DOHH2 (cell line): ENCODE measurements at regions not wholly inside any gene's neighbourhood (a gene's known extent, or its start where the extent isn't known, plus 50 kb on each side); places are given as distances from the start of the nearest gene placed in this dataset.

Experiments used
- H3F3A ChIP-seq: fragments of 200-600 bp; sonication (generic), shearing (Covaris generic); 2 replicates; pipeline ENCODE4 v1.6.0; 2016; ENCODE audit warnings: antibody characterized with exemption, mild to moderate bottlenecking; ENCODE audit not compliant: control insufficient read depth, insufficient read depth
- H3K27ac ChIP-seq: fragments of 200-600 bp; sonication (generic); 2 replicates; pipeline ENCODE4 v1.5.1; 2014; ENCODE audit warnings: low read depth, mild to moderate bottlenecking, low read length, moderate library complexity
- H3K27me3 ChIP-seq: fragments of 200-600 bp; sonication (generic); 2 replicates; pipeline ENCODE4 v1.6.1; 2014; ENCODE audit warnings: mild to moderate bottlenecking, low read length, mixed read lengths; ENCODE audit not compliant: control insufficient read depth
- H3K36me3 ChIP-seq: fragments of 200-600 bp; sonication (generic); 2 replicates; pipeline ENCODE4 v1.6.1; 2014; ENCODE audit warnings: mild to moderate bottlenecking, low read length, moderate library complexity, mixed read lengths; ENCODE audit not compliant: control insufficient read depth
- H3K4me1 ChIP-seq: fragments of 200-600 bp; sonication (generic); 2 replicates; pipeline ENCODE4 v1.6.1; 2014; ENCODE audit warnings: mild to moderate bottlenecking, low read length, mixed read lengths; ENCODE audit not compliant: control insufficient read depth
- H3K4me2 ChIP-seq: fragments of 200-600 bp; sonication (generic); 2 replicates; pipeline ENCODE4 v1.6.0; 2014; ENCODE audit warnings: mild to moderate bottlenecking, low read length, moderate library complexity
- H3K4me3 ChIP-seq: fragments of 200-600 bp; sonication (generic); 2 replicates; pipeline ENCODE4 v1.5.1; 2014; ENCODE audit warnings: mild to moderate bottlenecking, low read length, mixed read lengths
- H3K79me2 ChIP-seq: fragments of 200-600 bp; sonication (generic); 2 replicates; pipeline ENCODE4 v1.6.1; 2014; ENCODE audit warnings: mild to moderate bottlenecking, low read length, mixed read lengths; ENCODE audit not compliant: control insufficient read depth
- H3K9me2 ChIP-seq: fragments of 200-600 bp; sonication (generic); replicated peaks from 2 replicates; pipeline ENCODE4 v1.6.1; 2014; ENCODE audit warnings: mild to moderate bottlenecking, low read length, mixed read lengths; ENCODE audit not compliant: control insufficient read depth
- H3K9me3 ChIP-seq: fragments of 200-600 bp; sonication (generic); 2 replicates; pipeline ENCODE4 v1.6.1; 2014; ENCODE audit warnings: antibody characterized with exemption, low read length, mixed read lengths; ENCODE audit not compliant: control insufficient read depth, insufficient read depth
- H4K20me1 ChIP-seq: fragments of 200-600 bp; sonication (generic); 2 replicates; pipeline ENCODE4 v1.6.0; 2014; ENCODE audit warnings: low read depth, mild to moderate bottlenecking, antibody characterized with exemption, low read length, moderate library complexity; ENCODE audit not compliant: control insufficient read depth, insufficient read depth
- CTCF ChIP-seq: fragments of 200-600 bp; sonication (generic); IDR thresholded peaks from one replicate; pipeline ENCODE4 v1.5.1; 2014; ENCODE audit warnings: antibody characterized with exemption, mild to moderate bottlenecking, low read depth, low read length; ENCODE audit not compliant: poor library complexity, severe bottlenecking
- EZH2phosphoT487 ChIP-seq: fragments of 200-600 bp; sonication (generic); IDR thresholded peaks from 2 replicates; pipeline ENCODE4 v1.6.1; 2017; ENCODE audit warnings: borderline replicate concordance, mild to moderate bottlenecking, antibody characterized with exemption, low read length, moderate library complexity, mixed read lengths

GRCh38 chr11:122375687-122376399 lies 259.8 kb upstream of the BLID start:
- no peak overlapping the region for H3K27ac ChIP-seq
- H3F3A ChIP-seq = no peaks in the 10 kb centered on the region
- no peaks in the 10 kb centered on the region for H3K27me3 ChIP-seq
- H3K9me3 ChIP-seq = no peaks in the 10 kb centered on the region
- no peaks in the 10 kb centered on the region for H4K20me1 ChIP-seq
- H3K9me2 ChIP-seq = no peaks in the 10 kb centered on the region
- H3K36me3 ChIP-seq = no peaks in the 10 kb centered on the region
- no peaks in the 10 kb centered on the region for H3K79me2 ChIP-seq
- no peak overlapping the region for H3K4me2 ChIP-seq
- TF ChIP-seq CTCF (no peak), EZH2phosphoT487 (no peak)
- H3K4me3 ChIP-seq = no peak overlapping the region
- no peaks in the 10 kb centered on the region for H3K4me1 ChIP-seq

- no peak overlapping the region for H3K27ac ChIP-seq
- H3F3A ChIP-seq = no peaks in the 10 kb centered on the region
- H3K4me1 ChIP-seq = no peaks in the 10 kb centered on the region
- no peak for TF ChIP-seq EZH2phosphoT487
- H3K36me3 ChIP-seq = no peaks in the 10 kb centered on the region
- no peaks in the 10 kb centered on the region for H3K79me2 ChIP-seq
- no peaks in the 10 kb centered on the region for H3K27me3 ChIP-seq
- no peak overlapping the region for H3K4me3 ChIP-seq
- no peaks in the 10 kb centered on the region for H3K9me2 ChIP-seq
- H3K4me2 ChIP-seq = no peak overlapping the region
- H3K9me3 ChIP-seq = no peaks in the 10 kb centered on the region
- H4K20me1 ChIP-seq = no peaks in the 10 kb centered on the region
Measured at GRCh38 chr11:122368796-122369195, 252.8 kb upstream of the BLID start.

- no peaks in the 10 kb centered on the region for H3K36me3 ChIP-seq
- H4K20me1 ChIP-seq = no peaks in the 10 kb centered on the region
- no peak for TF ChIP-seq CTCF
- no peak for TF ChIP-seq EZH2phosphoT487
- no peak overlapping the region for H3K27ac ChIP-seq
- no peak overlapping the region for H3K4me3 ChIP-seq
- no peaks in the 10 kb centered on the region for H3K9me2 ChIP-seq
- no peak overlapping the region for H3K4me2 ChIP-seq
- H3K27me3 ChIP-seq = no peaks in the 10 kb centered on the region
- H3K4me1 ChIP-seq = no peaks in the 10 kb centered on the region
- H3K79me2 ChIP-seq = no peaks in the 10 kb centered on the region
- H3K9me3 ChIP-seq = no peaks in the 10 kb centered on the region
- H3F3A ChIP-seq = no peaks in the 10 kb centered on the region
Measured at GRCh38 chr11:122367809-122368231, 251.8 kb upstream of the BLID start.

GRCh38 chr11:122365610-122366360 lies 249.8 kb upstream of the BLID start:
- H3F3A ChIP-seq = no peaks in the 10 kb centered on the region
- H3K27me3 ChIP-seq = no peaks in the 10 kb centered on the region
- H3K4me1 ChIP-seq = no peaks in the 10 kb centered on the region
- H3K9me3 ChIP-seq = no peaks in the 10 kb centered on the region
- H3K4me3 ChIP-seq = no peak overlapping the region
- no peaks in the 10 kb centered on the region for H4K20me1 ChIP-seq
- no peaks in the 10 kb centered on the region for H3K36me3 ChIP-seq
- TF ChIP-seq CTCF (no peak), EZH2phosphoT487 (no peak)
- H3K9me2 ChIP-seq = no peaks in the 10 kb centered on the region
- no peak overlapping the region for H3K4me2 ChIP-seq
- no peak overlapping the region for H3K27ac ChIP-seq
- no peaks in the 10 kb centered on the region for H3K79me2 ChIP-seq
